ENCODE measurements at regions not wholly inside any gene's neighbourhood (a gene's known extent, or its start where the extent isn't known, plus 50 kb on each side); places are given as distances from the start of the nearest gene placed in this dataset.

GRCh38 chr3:87041191-87041590 is 50.2 kb upstream of the VGLL3 start:
- no peak for DNase-seq
